Pons (tissue), 1 donor: ENCODE measurements at regions not wholly inside any gene's neighbourhood (a gene's known extent, or its start where the extent isn't known, plus 50 kb on each side); places are given as distances from the start of the nearest gene placed in this dataset.
"Not testable (repeated sequence)": the region's sequence is repeated elsewhere in the genome, so short reads cannot be mapped to it uniquely, and the experiment has no call there.

Source experiments
- DNase-seq: peaks from one replicate; pipeline ENCODE4 v3.0.0-alpha.2; 2016; ENCODE audit warnings: low spot score

DNA sequence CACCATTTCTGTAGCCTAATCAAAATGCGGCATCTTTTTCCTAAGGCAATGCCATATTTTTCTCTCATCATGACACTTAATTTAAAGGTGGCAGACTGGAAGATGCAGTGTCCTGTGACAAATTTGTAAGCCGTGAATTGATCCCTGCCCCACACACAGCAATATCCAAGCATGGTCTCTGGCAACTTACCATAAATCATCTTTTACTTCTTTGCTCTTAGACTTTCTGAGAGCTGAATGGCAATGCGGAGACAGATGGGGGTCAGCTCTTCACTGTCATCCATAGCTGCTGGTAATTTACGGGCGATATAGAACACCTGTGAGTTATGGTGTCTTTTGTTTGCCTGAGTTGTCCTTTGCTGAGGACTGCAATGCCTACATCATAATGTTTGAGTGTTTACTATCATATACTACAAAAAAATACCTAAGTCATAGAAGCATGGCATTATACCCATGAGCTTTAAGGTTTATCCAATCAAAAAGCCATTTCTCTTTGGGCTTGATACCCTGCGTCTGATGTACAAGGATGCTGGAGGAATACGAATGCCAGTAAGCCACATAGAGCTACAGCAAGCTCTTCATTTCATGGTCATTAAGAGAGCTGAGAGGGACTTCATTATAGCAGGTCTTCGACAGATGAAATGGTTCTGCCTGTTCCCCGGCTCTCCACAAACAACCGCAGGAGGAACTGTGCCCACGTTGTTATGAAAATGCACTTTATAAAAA is 148.1 kb downstream of the TRIML1 start:
- DNase-seq, result no peak

DNA sequence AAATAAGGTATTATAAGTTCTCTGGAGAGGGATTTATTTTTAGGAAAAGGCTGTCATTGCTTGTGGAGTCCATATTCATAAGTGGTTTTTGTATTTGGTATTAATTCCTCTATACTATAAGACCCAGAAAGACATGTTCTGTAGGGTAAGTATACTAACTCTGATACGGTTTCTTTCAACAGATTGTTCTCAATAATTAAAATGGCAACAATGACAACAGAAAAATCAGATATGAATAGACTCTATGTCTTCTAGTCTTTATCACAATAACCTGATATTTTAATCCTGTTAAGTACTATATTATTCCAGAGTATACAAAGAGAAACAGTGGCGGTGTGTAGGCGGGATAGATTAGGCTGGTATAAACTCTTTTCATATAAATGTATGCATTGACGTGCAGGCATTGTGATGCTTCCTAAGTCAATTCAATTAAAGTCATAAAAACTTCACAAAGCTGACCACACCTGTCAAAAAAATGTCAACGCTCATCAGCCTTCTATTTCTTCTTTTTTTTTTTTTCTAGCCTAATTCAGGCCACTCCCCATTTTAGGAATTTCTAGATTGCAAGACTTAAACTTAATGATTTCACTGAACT is 150.4 kb downstream of the TRIML1 start:
- no peak for DNase-seq

DNA sequence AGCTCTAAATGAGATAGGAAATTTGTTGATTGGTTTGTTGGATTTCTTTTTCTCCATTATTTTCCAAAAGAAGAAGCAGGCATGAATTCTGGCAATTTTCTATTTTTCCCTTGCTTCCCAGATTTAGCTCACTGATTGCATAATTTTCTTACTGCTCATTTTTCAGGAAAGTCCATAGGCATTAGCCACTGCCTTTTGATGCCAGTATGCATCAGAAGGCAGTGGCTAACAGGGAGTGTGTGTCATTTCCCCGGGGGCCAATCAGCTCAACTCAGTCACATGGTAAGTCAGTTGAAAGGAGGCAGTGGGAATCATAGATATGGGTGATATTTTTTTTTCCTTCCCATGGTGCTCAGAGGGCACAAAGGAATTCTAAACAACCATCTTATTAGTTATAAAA is 156.7 kb downstream of the TRIML1 start:
- DNase-seq, result no peak

DNA sequence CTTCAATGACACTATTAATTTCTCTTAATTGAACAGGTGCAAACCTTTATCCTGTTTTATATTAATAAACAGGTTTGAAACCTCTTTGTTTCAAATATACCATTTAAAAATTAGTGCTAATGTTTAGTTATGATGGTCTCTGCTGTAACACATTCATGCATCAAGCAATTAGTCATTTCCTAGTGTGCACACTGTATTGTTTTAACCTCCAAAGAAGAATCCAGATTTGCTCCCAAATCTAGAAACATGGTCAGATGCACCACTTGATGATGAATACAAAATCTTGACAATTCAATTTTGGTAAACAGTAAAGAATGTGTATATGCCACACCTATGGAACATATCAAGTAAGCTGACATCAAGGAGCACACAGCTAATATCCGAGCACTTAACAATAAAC is 157.1 kb downstream of the TRIML1 start:
- DNase-seq, result no peak

DNA sequence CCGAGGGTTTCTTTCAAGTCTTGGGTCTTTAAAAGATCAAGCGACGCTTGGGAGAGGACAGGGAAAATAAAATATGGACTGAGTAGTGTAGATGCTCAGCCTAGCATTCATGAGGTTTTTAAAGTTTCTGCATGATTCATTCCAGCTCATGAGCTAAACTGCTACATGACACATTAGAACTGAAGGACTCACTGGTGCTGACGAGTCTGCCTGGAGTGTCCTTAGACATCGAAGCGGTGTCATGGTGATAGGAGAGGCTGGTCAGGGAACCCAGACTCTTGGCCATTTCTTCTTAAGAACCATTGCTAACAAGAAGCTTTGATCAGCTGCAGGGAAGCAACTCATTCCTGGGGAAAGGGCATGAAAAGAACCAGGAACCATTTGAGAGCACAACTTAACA is 158.6 kb downstream of the TRIML1 start:
- DNase-seq, result no peak

DNA sequence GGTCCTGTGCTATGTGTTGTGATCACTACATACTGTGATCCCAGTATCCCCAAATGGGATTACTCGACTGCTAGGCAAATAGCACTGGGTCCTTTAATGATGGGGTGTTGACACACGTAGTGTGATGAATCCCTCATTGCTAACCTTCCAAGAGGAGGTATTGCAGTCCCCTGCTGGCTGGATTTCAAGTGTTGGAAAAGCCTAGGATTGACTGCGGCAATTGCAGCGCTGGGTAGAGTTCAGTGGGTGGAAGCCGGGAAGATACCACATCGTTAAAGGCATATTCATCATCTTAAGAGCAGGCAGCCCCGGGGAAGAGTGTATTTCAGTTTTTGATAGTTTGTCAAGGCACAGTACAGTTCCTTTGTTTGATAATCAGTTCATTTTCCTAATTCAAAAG is 159.9 kb downstream of the TRIML1 start:
- no peak for DNase-seq

DNA sequence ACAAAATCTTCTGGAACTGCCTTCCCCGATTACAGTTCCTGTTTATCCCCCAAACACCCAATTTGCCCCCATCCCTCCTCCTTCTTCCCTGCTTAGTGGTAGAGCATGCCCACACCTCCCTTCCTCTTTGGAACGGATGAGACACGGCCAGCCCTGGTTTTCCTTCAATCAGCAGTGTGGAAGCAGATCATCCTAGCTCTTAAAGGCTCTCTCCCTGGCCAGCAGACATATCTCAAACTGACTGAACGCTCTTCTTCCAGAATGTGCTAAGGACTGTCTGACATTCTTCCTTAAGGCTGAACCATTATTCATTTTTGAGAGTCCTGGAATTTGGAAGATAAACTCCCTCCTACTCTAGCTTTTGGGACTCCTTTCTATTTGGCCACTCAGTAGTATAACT is 161.1 kb downstream of the TRIML1 start:
- DNase-seq, result no peak

DNA sequence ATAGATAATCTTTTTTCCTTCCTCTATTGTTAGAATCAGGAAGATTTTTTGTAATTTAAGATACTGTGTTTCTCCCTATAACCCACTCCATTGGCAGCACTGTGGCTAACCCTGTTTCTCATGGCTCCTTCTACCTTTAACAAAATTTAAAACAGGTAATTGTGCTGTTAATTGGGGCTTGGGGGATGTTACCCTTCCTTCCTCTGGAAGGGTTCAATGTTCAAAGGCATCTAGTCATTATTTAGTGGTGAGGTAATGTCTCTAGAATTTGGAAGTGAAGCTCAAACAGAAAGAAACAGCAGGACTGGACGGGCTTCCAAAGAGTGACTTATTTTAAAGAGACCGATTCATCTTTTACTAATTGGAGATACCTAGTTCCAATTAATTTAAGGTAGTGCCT is 166.4 kb downstream of the TRIML1 start:
- DNase-seq, result no peak

DNA sequence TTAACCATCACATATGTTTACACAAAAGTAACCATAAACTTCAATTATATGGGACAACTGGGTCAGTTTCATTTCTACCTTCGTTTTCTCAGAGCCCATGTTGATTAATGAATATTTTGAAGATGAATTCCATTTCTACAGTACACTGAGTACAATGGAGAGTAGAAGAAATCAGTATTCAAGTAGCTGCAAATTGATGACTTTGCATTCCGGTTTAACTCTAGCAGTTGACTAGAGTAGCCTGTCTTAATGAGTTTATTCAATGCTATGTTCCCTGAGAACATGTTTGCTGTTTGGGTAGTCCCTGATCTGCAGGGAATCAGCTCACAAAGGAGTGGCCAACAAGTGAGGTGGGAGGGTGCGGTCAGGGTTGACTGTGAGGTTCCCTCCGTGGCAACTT is 168.3 kb downstream of the TRIML1 start:
- DNase-seq, result no peak

DNA sequence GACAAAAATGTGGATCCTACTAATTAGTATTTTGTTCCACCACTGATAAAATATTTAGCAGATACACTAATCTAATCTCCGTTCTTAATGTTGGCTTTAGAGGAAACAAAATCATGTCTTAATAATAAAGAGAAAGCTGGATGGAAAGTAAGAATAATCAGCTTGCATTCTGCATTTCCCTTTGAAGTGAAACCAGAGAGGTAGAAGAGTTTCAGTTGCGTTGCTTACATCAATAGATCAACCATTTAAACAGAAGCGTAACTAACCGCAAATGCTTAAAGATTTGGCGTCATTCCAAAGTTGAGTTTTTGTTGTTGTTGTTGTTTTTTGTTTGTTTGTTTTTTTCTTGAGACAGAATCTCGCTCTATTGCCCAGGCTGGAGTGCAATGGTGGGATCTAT is 168.9 kb downstream of the TRIML1 start:
- DNase-seq, result no peak

DNA sequence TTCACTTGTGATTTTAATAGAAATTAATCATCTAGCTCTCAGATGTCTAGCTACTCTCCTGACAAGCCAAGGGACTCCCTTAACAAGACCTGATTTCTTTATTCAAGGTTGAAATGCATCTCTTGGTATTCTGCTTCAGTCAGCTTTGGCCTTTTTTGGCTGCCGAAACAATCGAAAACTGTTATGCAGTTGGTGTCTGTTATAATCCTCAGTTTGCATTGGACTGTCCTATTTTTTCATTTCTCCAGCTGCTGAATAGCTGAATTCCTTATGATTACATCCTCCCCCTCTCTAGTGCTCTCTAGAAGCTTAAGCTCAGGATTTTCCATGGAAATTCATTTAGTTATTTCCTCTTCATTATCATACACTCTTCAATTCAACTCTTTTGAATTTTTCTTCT is 177.2 kb downstream of the TRIML1 start:
- DNase-seq, result no peak

DNA sequence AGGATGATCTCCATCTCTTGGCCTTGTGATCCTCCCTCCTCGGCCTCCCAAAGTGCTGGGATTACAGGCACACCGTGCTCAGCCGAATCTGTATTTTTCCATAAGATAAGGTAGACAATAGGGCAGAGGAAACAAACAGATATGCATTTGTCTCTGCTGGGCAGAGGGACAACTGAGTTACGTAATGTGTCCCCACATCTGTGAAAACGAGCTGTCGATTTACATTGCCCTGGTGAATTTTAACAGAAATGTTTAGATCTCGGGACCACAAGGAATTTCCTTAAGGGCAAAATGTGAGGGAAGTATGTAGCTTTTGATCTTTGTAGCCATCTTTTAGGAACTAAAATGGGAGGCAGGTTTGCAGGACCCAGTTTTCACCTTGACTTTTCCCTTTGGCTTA is 189.7 kb downstream of the TRIML1 start:
- DNase-seq, result no peak

DNA sequence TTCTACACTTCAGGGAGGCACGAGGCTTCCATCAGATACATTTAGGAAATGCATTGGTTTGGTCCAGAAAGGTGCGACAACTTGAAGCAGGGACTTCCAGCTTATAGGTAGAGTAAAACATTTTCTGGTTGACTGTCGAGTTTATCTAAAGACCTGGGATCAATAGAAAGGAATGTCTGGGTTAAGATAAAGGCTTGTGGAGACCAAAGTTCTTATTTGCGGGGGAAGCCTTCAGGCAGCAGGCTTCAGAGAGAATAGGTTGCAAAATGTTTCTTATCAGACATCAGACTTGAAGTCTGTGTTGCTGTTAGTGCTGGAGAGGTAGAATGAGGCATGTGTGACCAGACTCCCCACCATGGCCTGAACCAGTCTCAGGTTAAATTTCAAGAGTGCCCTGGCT is 190.3 kb downstream of the TRIML1 start:
- DNase-seq, result no peak

DNA sequence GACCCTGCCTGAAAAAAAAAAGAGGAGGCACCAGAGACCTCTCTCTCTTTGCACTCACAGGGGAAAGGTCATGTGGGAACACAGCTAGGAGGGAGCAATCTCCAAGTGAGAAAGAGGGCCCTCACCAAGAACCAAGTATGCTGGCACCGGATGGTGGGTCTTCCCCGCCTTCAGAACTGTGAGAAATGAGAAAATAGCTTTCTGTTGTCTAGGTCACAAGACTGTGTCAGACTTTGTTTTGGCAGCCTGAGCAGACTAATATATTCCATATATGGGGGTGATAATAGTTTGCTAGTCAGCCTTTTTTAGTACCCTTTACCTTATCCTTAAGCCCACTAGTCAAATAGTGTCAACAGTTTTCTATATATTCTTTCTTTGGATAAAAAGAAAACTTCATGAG is 193.0 kb downstream of the TRIML1 start:
- no peak for DNase-seq

DNA sequence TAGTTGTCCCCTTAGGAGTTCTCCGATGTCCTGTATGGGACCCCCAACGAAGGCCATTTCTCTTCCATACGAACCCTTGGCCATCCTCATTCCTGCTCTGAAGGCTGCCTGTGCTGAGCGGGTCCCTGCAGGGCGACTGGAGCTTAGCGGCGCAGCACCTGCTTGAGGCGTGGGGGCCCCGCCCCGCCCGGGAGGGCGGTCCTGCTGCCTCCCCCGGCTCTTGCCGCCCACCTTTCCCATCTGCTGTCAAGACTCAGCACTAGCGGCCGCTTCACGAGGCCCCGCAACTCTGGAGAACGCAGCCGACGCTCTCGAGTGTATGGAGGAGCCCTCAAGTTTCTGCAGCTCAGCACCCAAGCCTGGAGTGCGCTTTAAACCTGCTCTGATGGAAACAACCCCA is 197.7 kb downstream of the TRIML1 start:
- no peak for DNase-seq

DNA sequence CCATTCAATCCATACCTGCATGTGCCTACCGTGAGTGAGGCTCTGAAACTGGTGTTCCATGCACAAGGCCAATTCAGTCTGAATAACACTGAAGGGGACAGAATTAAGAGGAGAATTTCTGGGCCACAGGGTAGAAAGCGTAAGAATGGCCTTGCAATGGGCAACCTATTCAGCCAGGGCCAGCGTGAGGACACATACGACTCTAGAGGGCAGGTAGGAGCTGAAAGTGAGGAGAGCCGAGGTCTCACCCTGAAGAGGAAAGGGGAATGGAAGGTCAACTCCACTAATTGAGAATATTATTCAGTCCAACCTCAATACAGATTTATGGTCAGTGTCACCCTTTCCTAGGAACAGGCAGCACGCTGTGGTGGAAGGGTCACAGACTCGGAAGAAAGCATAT is 202.2 kb downstream of the TRIML1 start:
- DNase-seq, result no peak

DNA sequence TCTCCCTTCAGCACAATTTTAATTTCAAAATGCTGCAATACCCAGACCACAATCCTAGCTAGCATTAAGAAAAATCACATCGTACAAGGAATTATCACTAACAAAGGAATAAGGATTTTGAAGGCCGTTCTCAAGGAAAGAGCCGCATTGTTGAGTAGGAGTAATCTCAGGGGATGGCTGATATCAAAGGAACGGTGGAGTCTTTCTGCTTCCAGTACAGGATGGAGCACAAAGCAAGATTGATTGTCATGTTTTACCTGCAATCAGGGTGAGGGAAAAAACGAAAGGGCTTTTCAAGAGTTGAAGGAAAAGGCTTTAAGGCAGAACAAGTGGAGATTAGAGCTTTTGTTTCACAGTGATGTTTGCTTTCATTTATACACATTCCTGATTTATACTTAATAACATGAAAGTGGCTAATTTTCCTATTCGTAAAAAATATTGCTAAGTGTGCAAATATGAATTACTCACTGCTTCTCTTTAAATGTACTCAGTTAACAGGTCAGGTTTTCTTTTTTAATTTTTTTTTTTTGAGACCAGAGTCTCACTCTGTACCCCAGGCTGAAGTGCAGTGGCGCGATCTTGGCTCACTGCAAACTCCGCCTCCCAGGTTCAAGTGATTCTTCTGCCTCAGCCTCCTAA is 207.0 kb downstream of the TRIML1 start:
- no peak for DNase-seq

DNA sequence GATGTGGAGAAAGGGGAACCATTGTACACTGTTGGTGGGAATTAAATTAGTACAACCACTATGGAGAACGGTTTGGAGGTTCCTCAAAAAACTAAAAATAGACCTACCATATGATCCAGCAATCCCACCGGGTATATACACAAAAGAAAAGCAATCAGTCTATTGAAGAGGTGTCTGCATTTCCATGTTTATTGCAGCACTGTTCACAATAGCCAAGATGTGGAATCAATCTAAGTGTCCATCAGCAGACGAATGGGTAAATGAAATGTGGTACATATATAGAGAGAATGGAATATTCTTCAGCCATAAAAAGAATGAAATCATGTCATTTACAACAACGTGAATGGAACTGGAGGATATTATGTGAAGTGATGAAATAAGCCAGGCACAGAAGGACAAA is 208.1 kb downstream of the TRIML1 start:
- no peak for DNase-seq

DNA sequence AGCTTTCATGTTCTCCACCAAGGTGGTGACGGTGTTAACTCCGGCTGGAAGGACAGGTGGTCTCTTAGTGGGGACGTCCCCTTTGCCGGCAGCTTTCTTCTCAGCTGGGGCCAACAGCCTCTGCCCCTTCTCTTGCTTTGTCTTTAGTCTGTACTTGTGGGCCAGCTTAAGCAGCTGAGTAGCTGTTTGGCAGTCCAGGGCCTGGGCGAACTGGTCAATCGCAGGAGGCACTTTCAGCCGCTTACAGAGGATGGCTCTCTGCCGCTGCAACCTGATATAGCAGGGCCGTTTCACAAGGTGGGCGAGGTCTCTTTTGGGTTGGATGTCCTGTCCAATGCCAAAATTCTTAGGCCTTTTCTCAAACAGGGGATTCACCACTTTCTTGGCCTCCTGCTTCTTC is 210.3 kb downstream of the TRIML1 start:
- not testable (repeated sequence) for DNase-seq

DNA sequence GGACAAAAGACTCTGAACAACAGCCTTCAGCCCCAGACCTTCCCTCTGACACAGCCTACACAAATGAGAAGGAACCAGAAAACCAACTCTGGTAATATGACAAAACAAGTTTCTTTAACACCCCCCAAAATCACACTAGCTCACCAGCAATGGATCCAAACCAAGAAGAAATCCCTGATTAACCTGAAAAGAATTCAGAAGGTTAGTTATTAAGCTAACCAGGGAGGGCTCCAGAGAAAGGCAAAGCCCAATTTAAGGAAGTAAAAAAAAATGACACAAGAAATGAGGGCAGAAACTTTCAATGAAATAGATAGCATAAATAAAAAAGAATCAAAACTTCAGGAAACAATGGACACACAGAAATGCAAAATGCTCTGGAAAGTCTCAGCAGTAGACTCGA is 224.0 kb downstream of the TRIML1 start:
- DNase-seq, result no peak

DNA sequence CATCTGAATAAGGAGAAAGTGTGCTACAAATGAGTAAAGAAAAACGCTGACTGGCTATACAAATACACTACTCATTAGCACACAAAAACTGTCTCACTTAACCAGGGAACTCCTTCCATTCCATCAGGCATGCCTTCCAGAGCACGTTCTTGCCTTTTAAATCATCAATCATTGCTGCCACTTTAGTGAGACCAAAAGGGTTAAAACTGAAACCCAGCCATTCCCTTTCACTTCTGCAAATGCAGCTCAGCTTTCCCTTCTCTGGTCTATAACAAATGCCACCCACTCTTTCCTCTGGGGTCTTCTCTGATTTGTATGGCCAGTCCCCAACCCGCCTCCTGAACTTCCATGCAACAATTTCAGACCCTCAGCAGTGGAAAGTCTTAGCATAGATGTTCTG is 231.5 kb downstream of the TRIML1 start:
- DNase-seq, result no peak

DNA sequence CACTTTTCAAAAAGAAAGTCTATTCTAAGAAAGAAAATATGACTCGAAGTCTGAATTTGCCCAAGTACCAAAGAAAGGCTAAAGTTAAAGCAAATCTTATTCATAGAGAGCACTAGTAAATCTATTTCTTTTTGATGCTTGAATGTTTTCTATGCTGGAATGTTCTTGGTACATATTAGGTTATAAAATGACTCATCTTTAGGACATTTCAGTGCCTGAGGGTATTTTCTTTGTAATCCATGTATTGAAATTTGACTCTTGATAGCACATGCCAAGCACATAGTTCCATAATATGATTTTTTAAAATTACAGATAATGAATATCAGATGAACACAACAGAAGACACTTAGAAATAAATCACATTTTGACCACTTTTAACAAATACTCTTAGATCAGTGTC is 232.8 kb downstream of the TRIML1 start:
- DNase-seq, result no peak

DNA sequence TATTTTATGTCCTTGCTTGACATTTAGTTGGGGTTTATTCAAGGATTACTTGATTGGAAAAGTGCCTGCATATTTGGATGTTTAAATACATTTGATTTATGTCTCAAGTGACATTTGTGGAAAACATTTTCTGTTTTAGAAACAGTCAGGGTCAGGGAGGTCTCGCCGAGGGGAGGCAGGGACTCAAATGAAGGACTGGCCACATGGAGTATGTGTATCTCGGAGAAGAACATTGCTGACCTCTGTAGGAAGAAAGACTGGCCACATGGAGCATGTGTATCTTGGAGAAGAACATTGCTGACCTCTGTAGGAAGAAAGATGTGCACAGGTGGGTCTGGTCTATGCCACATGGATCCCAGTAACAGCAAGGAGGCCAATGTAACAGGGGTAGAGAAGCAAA is 233.6 kb downstream of the TRIML1 start:
- no peak for DNase-seq

DNA sequence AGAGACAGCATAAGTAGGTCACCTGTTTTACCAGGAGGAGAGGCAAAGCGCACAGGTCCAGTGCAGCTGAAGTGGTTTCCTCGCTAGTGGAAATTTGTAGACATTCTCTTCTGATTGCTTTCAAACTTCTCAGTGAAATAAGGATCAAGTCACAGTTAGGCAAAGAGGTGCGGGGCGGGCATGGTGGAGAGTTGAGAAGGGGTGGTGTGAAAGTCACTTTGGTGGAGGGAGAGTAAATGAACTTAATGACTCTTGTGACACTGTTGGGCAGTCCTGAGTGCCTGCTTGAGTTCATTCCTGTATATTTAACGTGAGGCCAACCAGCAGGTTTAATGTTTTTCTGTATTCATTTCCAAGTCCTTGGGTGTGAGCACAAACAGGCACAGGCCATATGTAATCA is 235.6 kb downstream of the TRIML1 start:
- no peak for DNase-seq
